ENCODE measurements at regions not wholly inside any gene's neighbourhood (a gene's known extent, or its start where the extent isn't known, plus 50 kb on each side); places are given as distances from the start of the nearest gene placed in this dataset.

GRCh38 chr6:4365686-4366085 is 230.3 kb upstream of the ECI2 start:
- H3K27ac ChIP-seq = no peak overlapping the region
- no peak overlapping the region for H3K4me3 ChIP-seq
- intact Hi-C loops (cut with DNase I; ENCODE audit: low total_unique reads) = no loop called here
- DNase-seq = no peak
- no peaks in the 10 kb centered on the region for H3K36me3 ChIP-seq
- no peaks in the 10 kb centered on the region for H3K27me3 ChIP-seq (replicated peaks in 1 of 7)
- no peaks in the 10 kb centered on the region for H3K9me3 ChIP-seq
- 82 to 94% (median 82%) methylated on average over 3 of the region's 3 CpGs for WGBS, 5 donors
- TF ChIP-seq CTCF (IDR thresholded peaks at IDR 0.05 in 8 of 11, conservative IDR thresholded peaks at IDR 0.05 in 3 of 11) (no peak), POLR2A (IDR thresholded peaks at IDR 0.05) (no peak), POLR2AphosphoS5 (IDR thresholded peaks at IDR 0.05) (no peak)
- H3K4me1 ChIP-seq = no peaks in the 10 kb centered on the region

GRCh38 chr6:4364711-4365110 is 229.3 kb upstream of the ECI2 start:
- no peak for DNase-seq
- Histone ChIP-seq H3K36me3 (no peaks in the 10 kb centered on the region), H3K4me3 (no peak overlapping the region), H3K9me3 (no peaks in the 10 kb centered on the region), H3K27me3 (replicated peaks in 1 of 7) (no peaks in the 10 kb centered on the region), H3K27ac (no peak overlapping the region), H3K4me1 (no peaks in the 10 kb centered on the region)
- TF ChIP-seq CTCF (IDR thresholded peaks at IDR 0.05 in 8 of 11, conservative IDR thresholded peaks at IDR 0.05 in 3 of 11) (no peak), POLR2AphosphoS5 (IDR thresholded peaks at IDR 0.05) (no peak), POLR2A (IDR thresholded peaks at IDR 0.05) (no peak)
- intact Hi-C loops (cut with DNase I; ENCODE audit: low total_unique reads) = no loop called here

DNA sequence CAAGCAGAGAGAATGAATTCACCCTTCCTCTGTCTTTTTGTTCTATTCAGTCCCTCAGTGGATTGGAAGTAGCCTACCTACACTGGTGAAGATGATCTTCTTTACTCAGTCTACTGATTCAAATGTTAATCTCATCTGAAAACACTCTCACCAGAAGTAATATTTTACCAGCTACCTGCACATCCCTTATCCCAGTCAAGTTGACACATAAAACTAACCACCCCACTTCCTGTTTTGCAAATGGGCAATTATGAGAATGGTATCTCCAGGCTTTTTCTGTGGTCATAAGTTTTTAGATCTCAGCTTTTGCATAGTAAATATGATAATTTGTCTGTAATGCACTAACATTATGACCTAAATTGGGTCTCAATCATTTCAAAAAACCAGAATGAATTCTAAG is 228.8 kb upstream of the ECI2 start:
- Histone ChIP-seq H3K27me3 (replicated peaks in 1 of 7) (no peaks in the 10 kb centered on the region), H3K9me3 (no peaks in the 10 kb centered on the region), H3K36me3 (no peaks in the 10 kb centered on the region), H3K4me1 (peaks cover 0 to 1% (median 0%) of the 10 kb centered on the region in 6 donors), H3K27ac (no peak overlapping the region), H3K4me3 (no peak overlapping the region)
- intact Hi-C loops (cut with DNase I; ENCODE audit: low total_unique reads) = no loop called here
- no peak for TF ChIP-seq CTCF (IDR thresholded peaks at IDR 0.05 in 8 of 11, conservative IDR thresholded peaks at IDR 0.05 in 3 of 11)
- no peak for TF ChIP-seq POLR2AphosphoS5 (IDR thresholded peaks at IDR 0.05)
- TF ChIP-seq POLR2A (IDR thresholded peaks at IDR 0.05) = no peak
- DNase-seq = no peak

DNA sequence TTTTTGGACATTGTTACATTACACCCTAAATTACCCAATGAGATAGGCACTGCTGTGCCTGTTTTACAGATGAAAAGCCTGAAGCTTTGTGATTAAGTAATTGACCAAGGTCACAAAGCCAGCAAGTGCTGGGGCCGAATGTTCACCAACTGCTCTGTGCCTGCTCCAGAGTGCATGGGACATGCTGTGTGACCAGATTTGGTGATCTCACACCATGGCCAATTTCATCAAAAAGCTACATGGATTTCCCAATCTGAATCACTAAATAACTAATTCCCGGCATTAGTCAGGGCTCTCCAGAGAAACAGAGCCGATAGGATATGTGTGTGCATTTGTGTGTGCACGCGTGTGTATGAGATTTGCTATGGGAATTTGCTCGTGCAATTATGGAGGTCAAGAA is 228.3 kb upstream of the ECI2 start:
- intact Hi-C loops (cut with DNase I; ENCODE audit: low total_unique reads) = no loop called here
- Histone ChIP-seq H3K4me3 (no peak overlapping the region), H3K27me3 (replicated peaks in 1 of 7) (no peaks in the 10 kb centered on the region), H3K9me3 (no peaks in the 10 kb centered on the region), H3K36me3 (no peaks in the 10 kb centered on the region), H3K27ac (no peak overlapping the region), H3K4me1 (peaks cover 0 to 6% (median 0%) of the 10 kb centered on the region in 6 donors)
- TF ChIP-seq POLR2A (IDR thresholded peaks at IDR 0.05) (no peak), CTCF (IDR thresholded peaks at IDR 0.05 in 8 of 11, conservative IDR thresholded peaks at IDR 0.05 in 3 of 11) (no peak), POLR2AphosphoS5 (IDR thresholded peaks at IDR 0.05) (no peak)
- no peak for DNase-seq
- WGBS, 5 donors = 77 to 82% (median 80%) methylated on average over 6 of the region's 6 CpGs

All from spleen (tissue), 11 donors.